Head of caudate nucleus (tissue), 42 donors: ENCODE measurements at regions not wholly inside any gene's neighbourhood (a gene's known extent, or its start where the extent isn't known, plus 50 kb on each side); places are given as distances from the start of the nearest gene placed in this dataset.
A peak's percentile ranks its signal among the peaks of the same experiment; 100 is the strongest.

Source experiments
- DNase-seq, 42 donors: peaks; one replicate each; pipeline versions ENCODE4 v3.0.0 to v3.0.0-alpha.2; 2020 to 2021; ENCODE audit warnings: mixed read lengths in 7 of 42
- intact Hi-C: fragments of 100-400 bp; cut with DNase I; formaldehyde crosslinking; loops from one replicate; pipeline ENCODE4 v1.15.0; 2022

- intact Hi-C loops: no loop called here
- no peak for DNase-seq
Observed at GRCh38 chr18:28560331-28560730, 383.4 kb upstream of the CDH2 start.

- intact Hi-C loops: no loop called here
- no peak for DNase-seq
Observed at GRCh38 chr18:28559511-28559910, 382.6 kb upstream of the CDH2 start.

GRCh38 chr18:28541934-28542333 lies 365.0 kb upstream of the CDH2 start:
- intact Hi-C loops: no loop called here
- no peak for DNase-seq

- intact Hi-C loops: no loop called here
- peak in 24 of 42 donors; percentile 3 to 66 (median 26) for DNase-seq
Observed at GRCh38 chr18:28541276-28541930, 364.5 kb upstream of the CDH2 start.

GRCh38 chr18:28529644-28530043 lies 352.7 kb upstream of the CDH2 start:
- DNase-seq: no peak
- intact Hi-C loops: no loop called here

GRCh38 chr18:28526196-28526595 lies 349.3 kb upstream of the CDH2 start:
- intact Hi-C loops: no loop called here
- no peak for DNase-seq

- no peak for DNase-seq
- intact Hi-C loops: no loop called here
Observed at GRCh38 chr18:28523758-28524475, 347.0 kb upstream of the CDH2 start.

- DNase-seq: no peak
- intact Hi-C loops: no loop called here
Observed at GRCh38 chr18:28522236-28522635, 345.3 kb upstream of the CDH2 start.

GRCh38 chr18:28519997-28520396 lies 343.1 kb upstream of the CDH2 start:
- intact Hi-C loops: no loop called here
- DNase-seq: no peak

- intact Hi-C loops: no loop called here
- no peak for DNase-seq
Observed at GRCh38 chr18:28514699-28515098, 337.8 kb upstream of the CDH2 start.

- no peak for DNase-seq
- intact Hi-C loops: no loop called here
Observed at GRCh38 chr18:28512357-28512756, 335.4 kb upstream of the CDH2 start.

GRCh38 chr18:28511413-28511821 lies 334.5 kb upstream of the CDH2 start:
- intact Hi-C loops: no loop called here
- no peak for DNase-seq

GRCh38 chr18:28510210-28510609 lies 333.3 kb upstream of the CDH2 start:
- DNase-seq: no peak
- intact Hi-C loops: no loop called here

- no peak for DNase-seq
- intact Hi-C loops: no loop called here
Observed at GRCh38 chr18:28504066-28504465, 327.1 kb upstream of the CDH2 start.

- intact Hi-C loops: no loop called here
- DNase-seq: no peak
Observed at GRCh38 chr18:28494151-28494550, 317.2 kb upstream of the CDH2 start.

GRCh38 chr18:28485918-28486317 lies 309.0 kb upstream of the CDH2 start:
- intact Hi-C loops: no loop called here
- DNase-seq: no peak

- no peak for DNase-seq
- intact Hi-C loops: no loop called here
Observed at GRCh38 chr18:28485210-28485801, 308.4 kb upstream of the CDH2 start.

GRCh38 chr18:28478531-28478930 lies 301.6 kb upstream of the CDH2 start:
- intact Hi-C loops: no loop called here
- DNase-seq: no peak

- intact Hi-C loops: no loop called here
- DNase-seq: no peak
Observed at GRCh38 chr18:28476302-28476701, 299.4 kb upstream of the CDH2 start.

GRCh38 chr18:28469946-28470345 lies 293.0 kb upstream of the CDH2 start:
- no peak for DNase-seq
- intact Hi-C loops: loop anchor here (10.0 kb wide), 1 partner anchor 375 kb away; no protein-coding TSS in a partner anchor

GRCh38 chr18:28468901-28469300 lies 292.0 kb upstream of the CDH2 start:
- intact Hi-C loops: loop anchor here (10.0 kb wide), 1 partner anchor 376 kb away; no protein-coding TSS in a partner anchor
- no peak for DNase-seq
